ENCODE measurements at regions not wholly inside any gene's neighbourhood (a gene's known extent, or its start where the extent isn't known, plus 50 kb on each side); places are given as distances from the start of the nearest gene placed in this dataset.

- ATAC-seq (no peak), DNase-seq (ENCODE audit: low spot score) (no peak)
- intact Hi-C loops (cut with DNase I): no loop called here
Measured at GRCh38 chr14:29310757-29311156, 544.2 kb downstream of the FOXG1 start.

DNA sequence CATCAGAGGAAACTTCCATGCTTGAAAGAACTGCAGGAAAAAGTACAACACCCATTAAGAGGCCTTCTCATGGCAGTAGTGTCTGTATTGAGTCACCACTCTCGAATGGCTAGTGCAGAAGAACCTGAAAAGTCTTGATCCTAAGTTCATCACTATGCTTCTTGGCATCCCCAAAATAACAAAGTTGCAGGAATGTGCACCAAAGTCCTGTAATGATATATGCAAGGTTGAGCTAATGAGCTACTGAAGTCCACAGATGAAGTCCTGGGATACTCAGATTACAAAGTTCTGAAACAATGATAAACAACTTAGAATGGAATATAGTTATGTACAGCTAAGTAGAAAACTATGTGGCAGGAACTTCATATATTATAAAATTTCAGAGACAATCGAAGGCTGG, 545.4 kb downstream of the FOXG1 start:
- ATAC-seq (no peak), DNase-seq (ENCODE audit: low spot score) (no peak)
- intact Hi-C loops (cut with DNase I): no loop called here

DNA sequence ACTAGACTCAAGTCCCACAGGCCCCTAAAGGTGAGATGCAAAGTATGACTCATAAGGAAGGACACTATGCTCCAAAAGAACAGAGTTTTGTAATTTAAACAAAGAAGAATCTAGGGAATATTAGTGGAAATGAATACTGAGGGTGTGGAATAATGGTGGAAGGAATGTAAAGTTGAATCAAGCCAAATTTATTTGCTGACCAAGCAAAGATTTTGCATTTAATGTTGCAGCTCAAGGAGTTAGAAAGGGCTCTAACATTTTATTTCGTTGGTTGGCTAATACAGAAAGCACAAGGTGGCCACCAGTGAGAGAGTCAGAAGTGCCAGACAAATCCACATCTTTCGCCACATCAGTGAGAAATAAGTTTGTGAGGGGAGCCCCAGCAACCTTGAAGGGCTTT, 550.3 kb downstream of the FOXG1 start:
- no peak for DNase-seq (ENCODE audit: low spot score)
- ATAC-seq: no peak
- intact Hi-C loops (cut with DNase I): no loop called here

DNA sequence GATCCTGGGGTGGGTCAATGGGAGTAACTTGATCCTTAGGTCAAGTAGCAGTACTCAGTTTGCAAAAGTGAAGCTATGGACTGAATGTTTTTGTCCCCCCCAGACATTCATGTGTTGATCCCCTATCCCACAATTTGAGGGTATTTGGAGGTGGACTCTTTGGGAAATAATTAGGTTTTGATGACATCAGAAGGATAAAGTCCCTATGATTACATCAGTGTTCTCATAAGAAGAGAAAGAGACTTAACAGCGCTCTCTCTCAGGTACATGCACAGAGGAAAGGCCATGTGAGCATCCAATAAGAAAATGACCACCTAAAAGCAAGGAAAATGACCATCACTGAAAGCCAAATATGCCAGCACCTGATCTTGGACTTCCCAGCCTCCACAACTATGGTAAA, 550.8 kb downstream of the FOXG1 start:
- intact Hi-C loops (cut with DNase I): no loop called here
- no peak for DNase-seq (ENCODE audit: low spot score)
- ATAC-seq: no peak

DNA sequence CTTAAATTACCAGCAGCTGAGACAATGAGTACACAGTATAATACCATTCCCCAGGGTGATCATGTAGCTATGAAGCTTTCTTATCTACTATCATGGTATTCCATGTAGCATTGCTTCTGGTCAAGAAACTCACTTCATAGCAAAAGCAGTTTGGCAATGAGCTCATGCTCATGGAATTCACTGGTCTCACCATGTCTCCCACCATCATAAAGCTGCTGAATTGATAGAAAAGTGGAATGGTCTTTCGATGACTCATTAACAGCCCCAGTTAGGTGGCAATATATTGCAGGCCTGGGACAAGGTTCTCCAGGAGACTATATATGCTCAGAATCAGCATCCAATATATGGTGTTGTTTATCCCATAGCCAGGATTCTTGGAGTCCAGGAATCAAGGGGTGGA, 553.7 kb downstream of the FOXG1 start:
- intact Hi-C loops (cut with DNase I): no loop called here
- DNase-seq (ENCODE audit: low spot score) (no peak), ATAC-seq (no peak)

- DNase-seq (ENCODE audit: low spot score) (no peak), ATAC-seq (no peak)
- intact Hi-C loops (cut with DNase I): no loop called here
Measured at GRCh38 chr14:29321646-29322045, 555.1 kb downstream of the FOXG1 start.

GRCh38 chr14:29339494-29340172, 573.0 kb downstream of the FOXG1 start:
- intact Hi-C loops (cut with DNase I): no loop called here
- no peak for ATAC-seq
- no peak for DNase-seq (ENCODE audit: low spot score)

- no peak for DNase-seq (ENCODE audit: low spot score)
- intact Hi-C loops (cut with DNase I): loop anchor here (5.0 kb wide), 1 partner anchor 601 kb away; no protein-coding TSS in a partner anchor
- no peak for ATAC-seq
Measured at GRCh38 chr14:29348504-29348903, 579.1 kb downstream of the PRKD1 start.

- ATAC-seq: no peak
- intact Hi-C loops (cut with DNase I): no loop called here
Measured at GRCh38 chr14:29350496-29350895, 577.2 kb downstream of the PRKD1 start.

GRCh38 chr14:29351996-29352705, 575.5 kb downstream of the PRKD1 start:
- no peak for DNase-seq (ENCODE audit: low spot score)
- intact Hi-C loops (cut with DNase I): no loop called here
- no peak for ATAC-seq

More at GRCh38 chr14:29350496-29350895, 577.2 kb downstream of the PRKD1 start:
- DNase-seq (ENCODE audit: low spot score): no peak

DNA sequence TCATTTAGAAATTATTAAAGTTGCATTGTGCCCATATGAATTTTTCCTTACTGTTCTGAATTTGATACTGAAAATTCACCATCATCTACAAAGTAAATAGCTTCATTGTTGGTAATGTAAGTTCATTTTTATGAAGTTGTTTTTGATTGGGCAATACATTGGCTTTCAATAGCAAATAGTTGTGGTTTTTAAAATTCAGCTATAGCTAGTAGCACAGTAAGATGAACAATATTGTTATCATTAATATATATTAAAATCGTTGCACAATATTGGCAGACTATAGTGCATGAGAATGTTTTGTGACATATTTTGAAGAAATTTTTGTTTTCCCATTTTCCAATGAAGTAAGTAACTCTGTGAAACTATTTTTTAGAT, 575.0 kb downstream of the PRKD1 start:
- no peak for ATAC-seq
- intact Hi-C loops (cut with DNase I): no loop called here

GRCh38 chr14:29353513-29353912, 574.1 kb downstream of the PRKD1 start:
- intact Hi-C loops (cut with DNase I): no loop called here
- ATAC-seq (no peak), DNase-seq (ENCODE audit: low spot score) (no peak)

More for the DNA sequence above, 575.0 kb downstream of the PRKD1 start:
- no peak for DNase-seq (ENCODE audit: low spot score)

DNA sequence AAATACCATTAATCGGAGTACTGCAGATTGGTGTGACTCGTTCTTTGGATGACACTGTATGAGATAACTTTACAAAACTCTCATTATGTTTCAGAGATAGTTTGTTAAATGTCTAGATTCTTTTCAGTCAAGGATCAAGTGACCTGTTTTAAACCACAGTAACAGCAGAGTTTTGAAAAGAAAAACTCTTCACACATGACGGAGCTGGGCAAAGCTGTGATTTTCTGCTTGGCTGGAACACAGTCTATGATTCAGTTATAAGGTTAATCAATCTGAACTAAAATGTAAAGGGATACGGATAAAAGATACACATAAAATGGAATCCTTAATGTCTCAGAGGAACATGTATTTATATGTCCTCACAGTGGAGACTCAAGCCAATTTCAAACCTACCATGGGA, 573.2 kb downstream of the PRKD1 start:
- ATAC-seq: no peak
- intact Hi-C loops (cut with DNase I): no loop called here
- DNase-seq (ENCODE audit: low spot score): no peak

- intact Hi-C loops (cut with DNase I): no loop called here
- ATAC-seq: no peak
Measured at GRCh38 chr14:29355331-29355730, 572.3 kb downstream of the PRKD1 start.

GRCh38 chr14:29355846-29356245, 571.8 kb downstream of the PRKD1 start:
- ATAC-seq (no peak), DNase-seq (ENCODE audit: low spot score) (no peak)
- intact Hi-C loops (cut with DNase I): no loop called here

More at GRCh38 chr14:29355331-29355730, 572.3 kb downstream of the PRKD1 start:
- DNase-seq (ENCODE audit: low spot score): no peak

DNA sequence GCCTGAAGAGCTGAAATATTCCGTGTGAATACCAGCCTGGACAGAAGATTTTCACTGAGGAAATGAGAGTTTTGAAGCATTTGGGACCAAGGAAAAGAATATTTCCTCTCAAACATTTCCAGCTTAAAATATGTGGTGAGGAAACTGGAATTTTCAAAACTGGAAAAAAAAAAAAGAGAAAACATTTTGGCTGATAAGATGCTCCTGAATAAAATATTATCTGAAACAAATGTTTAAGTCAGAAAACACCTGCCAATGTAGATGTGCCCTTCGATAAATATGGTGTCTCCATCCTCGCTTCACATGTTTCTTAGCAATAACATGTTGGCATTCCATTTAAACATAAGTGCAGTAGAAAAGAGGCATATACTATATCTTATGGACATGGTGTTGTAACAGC, 567.0 kb downstream of the PRKD1 start:
- no peak for ATAC-seq
- no peak for DNase-seq (ENCODE audit: low spot score)

GRCh38 chr14:29370024-29370423, 557.6 kb downstream of the PRKD1 start:
- intact Hi-C loops (cut with DNase I): no loop called here
- ATAC-seq: no peak
- DNase-seq (ENCODE audit: low spot score): no peak

More for the DNA sequence above, 567.0 kb downstream of the PRKD1 start:
- intact Hi-C loops (cut with DNase I): no loop called here

DNA sequence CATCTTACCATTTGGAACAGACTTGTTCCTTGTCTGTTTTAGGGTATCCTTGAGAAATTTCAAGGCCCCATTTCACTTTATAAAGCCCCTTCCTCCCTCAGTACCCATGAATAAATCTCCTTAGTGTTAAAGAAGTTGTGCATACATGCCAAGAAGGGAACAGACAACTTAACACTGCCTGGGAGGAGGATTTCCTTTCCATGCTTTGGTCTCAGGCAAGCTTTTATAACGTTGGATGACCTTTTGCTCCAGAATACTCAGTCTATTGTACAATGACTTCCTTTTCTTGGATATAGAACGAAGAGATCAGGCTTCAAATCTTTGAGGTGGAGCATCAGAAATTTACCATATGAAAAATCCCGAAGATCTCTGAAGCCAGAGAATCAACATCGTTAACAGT, 551.4 kb downstream of the PRKD1 start:
- intact Hi-C loops (cut with DNase I): no loop called here
- DNase-seq (ENCODE audit: low spot score) (no peak), ATAC-seq (no peak)

DNA sequence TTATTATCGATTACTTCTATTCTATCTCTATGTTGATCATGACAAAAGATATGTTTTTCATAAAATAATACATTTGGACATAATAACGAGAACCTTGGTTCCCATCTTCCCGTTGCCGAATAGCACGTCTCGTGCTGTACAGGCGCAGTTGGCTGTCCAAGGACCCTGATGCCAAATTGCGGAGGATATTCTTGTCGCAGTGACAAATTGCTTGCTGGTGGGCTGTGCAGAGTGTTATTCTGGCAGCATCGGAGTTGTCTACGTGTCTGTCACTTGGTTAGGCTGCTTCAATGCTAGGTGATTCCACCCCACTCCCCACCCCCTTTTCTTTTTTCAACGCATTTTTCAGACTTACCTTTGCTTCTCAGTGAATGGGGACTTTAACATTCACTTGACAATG, 546.8 kb downstream of the PRKD1 start:
- ATAC-seq (no peak), DNase-seq (ENCODE audit: low spot score) (no peak)
- intact Hi-C loops (cut with DNase I): no loop called here

DNA sequence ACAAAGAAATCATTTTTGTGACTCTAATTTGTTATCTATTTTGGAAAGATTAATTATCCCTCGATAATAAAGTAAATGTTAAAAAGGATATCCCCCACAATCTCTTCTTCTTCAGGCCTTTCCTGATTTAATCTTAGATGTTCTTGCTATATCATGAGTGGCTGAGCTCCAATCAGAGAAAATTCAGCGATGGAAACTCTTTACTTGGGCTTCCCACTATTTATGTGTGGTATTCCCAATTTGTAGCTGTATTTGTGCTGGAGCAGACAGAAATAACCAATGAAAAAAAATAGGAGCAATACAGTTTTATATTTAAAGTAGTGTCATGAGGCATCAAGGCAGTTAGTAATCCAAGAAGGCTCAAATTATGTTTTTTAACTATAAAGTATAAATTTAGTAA, 539.1 kb downstream of the PRKD1 start:
- DNase-seq (ENCODE audit: low spot score) (no peak), ATAC-seq (no peak)
- intact Hi-C loops (cut with DNase I): no loop called here
